ENCODE measurements at regions not wholly inside any gene's neighbourhood (a gene's known extent, or its start where the extent isn't known, plus 50 kb on each side); places are given as distances from the start of the nearest gene placed in this dataset.
A peak's percentile ranks its signal among the peaks of the same experiment; 100 is the strongest.
"Not testable (repeated sequence)": the region's sequence is repeated elsewhere in the genome, so short reads cannot be mapped to it uniquely, and the experiment has no call there.

- not testable (repeated sequence) for H3K4me1 ChIP-seq (ENCODE audit: control insufficient read depth, insufficient read depth, low read length); H3K27ac ChIP-seq (ENCODE audit: low read depth, low read length); H3K27me3 ChIP-seq (ENCODE audit: control insufficient read depth, insufficient read depth, low read length); H3K36me3 ChIP-seq (ENCODE audit: control insufficient read depth, insufficient read depth, low read length); H3K4me3 ChIP-seq (ENCODE audit: low read length); H3K9ac ChIP-seq (ENCODE audit: low read length)
These were observed 67.4 kb downstream of the FAM72B start for GRCh38 chr1:121116522-121117297.

GRCh38 chr1:121117298-121117611, 66.9 kb downstream of the FAM72B start:
- H3K27me3 ChIP-seq (ENCODE audit: control insufficient read depth, insufficient read depth, low read length); H3K4me3 ChIP-seq (ENCODE audit: low read length); H3K36me3 ChIP-seq (ENCODE audit: control insufficient read depth, insufficient read depth, low read length); H3K27ac ChIP-seq (ENCODE audit: low read depth, low read length); H3K9ac ChIP-seq (ENCODE audit: low read length); H3K4me1 ChIP-seq (ENCODE audit: control insufficient read depth, insufficient read depth, low read length): not testable (repeated sequence)

- Histone ChIP-seq H3K27ac (ENCODE audit: low read depth, low read length) (peak overlapping the region; percentile 66), H3K4me3 (ENCODE audit: low read length) (peak overlapping the region; percentile 55)
- not testable (repeated sequence) for H3K4me1 ChIP-seq (ENCODE audit: control insufficient read depth, insufficient read depth, low read length); H3K9ac ChIP-seq (ENCODE audit: low read length); H3K36me3 ChIP-seq (ENCODE audit: control insufficient read depth, insufficient read depth, low read length); H3K27me3 ChIP-seq (ENCODE audit: control insufficient read depth, insufficient read depth, low read length)
These were observed 66.3 kb downstream of the FAM72B start for GRCh38 chr1:121117622-121118479.
